HG03280 (cell line): ENCODE measurements at regions not wholly inside any gene's neighbourhood (a gene's known extent, or its start where the extent isn't known, plus 50 kb on each side); places are given as distances from the start of the nearest gene placed in this dataset.
"Not testable (repeated sequence)": the region's sequence is repeated elsewhere in the genome, so short reads cannot be mapped to it uniquely, and the experiment has no call there.

Experiments
- ATAC-seq: cut with Tn5 transposase; IDR thresholded peaks from one replicate; pipeline ENCODE4 v1.9.1; 2021; ENCODE audit warnings: mild to moderate bottlenecking, moderate library complexity; ENCODE audit not compliant: unreplicated experiment

- ATAC-seq, result not testable (repeated sequence)
These were observed 51.9 kb downstream of the DIPK2A start for GRCh38 chr3:144023543-144023942.

GRCh38 chr3:144028798-144029411 lies 57.3 kb downstream of the DIPK2A start:
- ATAC-seq, result peak; percentile 76

GRCh38 chr3:144029769-144030168 lies 58.1 kb downstream of the DIPK2A start:
- no peak for ATAC-seq

GRCh38 chr3:144031938-144032337 lies 60.3 kb downstream of the DIPK2A start:
- ATAC-seq, result no peak

GRCh38 chr3:144032531-144033239 lies 61.1 kb downstream of the DIPK2A start:
- ATAC-seq, result peak; percentile 78

- ATAC-seq, result no peak
These were observed 61.6 kb downstream of the DIPK2A start for GRCh38 chr3:144033240-144033589.

GRCh38 chr3:144033863-144034262 lies 62.2 kb downstream of the DIPK2A start:
- ATAC-seq, result no peak

GRCh38 chr3:144034715-144035290 lies 63.2 kb downstream of the DIPK2A start:
- no peak for ATAC-seq

- ATAC-seq, result no peak
These were observed 64.9 kb downstream of the DIPK2A start for GRCh38 chr3:144036498-144036897.

- ATAC-seq, result no peak
These were observed 68.0 kb downstream of the DIPK2A start for GRCh38 chr3:144039661-144040060.

GRCh38 chr3:144041960-144042556 lies 70.4 kb downstream of the DIPK2A start:
- no peak for ATAC-seq

GRCh38 chr3:144045766-144046165 lies 74.1 kb downstream of the DIPK2A start:
- no peak for ATAC-seq

GRCh38 chr3:144049374-144049773 lies 77.8 kb downstream of the DIPK2A start:
- ATAC-seq, result no peak

GRCh38 chr3:144051211-144051610 lies 79.6 kb downstream of the DIPK2A start:
- ATAC-seq, result no peak

GRCh38 chr3:144052275-144052674 lies 80.7 kb downstream of the DIPK2A start:
- no peak for ATAC-seq

- no peak for ATAC-seq
These were observed 81.5 kb downstream of the DIPK2A start for GRCh38 chr3:144053121-144053520.

GRCh38 chr3:144054766-144055165 lies 83.1 kb downstream of the DIPK2A start:
- no peak for ATAC-seq

GRCh38 chr3:144055604-144056003 lies 84.0 kb downstream of the DIPK2A start:
- ATAC-seq, result no peak

- ATAC-seq, result no peak
These were observed 87.1 kb downstream of the DIPK2A start for GRCh38 chr3:144058713-144059112.

- no peak for ATAC-seq
These were observed 87.9 kb downstream of the DIPK2A start for GRCh38 chr3:144059481-144059880.

- ATAC-seq, result no peak
These were observed 89.3 kb downstream of the DIPK2A start for GRCh38 chr3:144060881-144061280.

- no peak for ATAC-seq
These were observed 91.7 kb downstream of the DIPK2A start for GRCh38 chr3:144063306-144063705.
